GM12878 (cell line): ENCODE measurements at regions not wholly inside any gene's neighbourhood (a gene's known extent, or its start where the extent isn't known, plus 50 kb on each side); places are given as distances from the start of the nearest gene placed in this dataset.

ENCODE experiments used
- ATAC-seq: fragments of 200-7000 bp; cut with Tn5 transposase; 3 replicates; pipeline ENCODE4 v1.9.1; 2020; ENCODE audit warnings: mild to moderate bottlenecking, moderate library complexity
- BruUV-seq: library from RNA; stranded (reverse); fragments of 400-500 nt; replicated peaks from 2 replicates; lab custom pipeline; 2021; lab: Mats Ljungman, UMichigan
- CTCF ChIA-PET: fragments of 300-600 bp; sonication (Branson Sonifier 250); formaldehyde crosslinking; extraction: SDS; loops from one replicate; lab custom pipeline; 2021; ENCODE audit warnings: inconsistent platforms; lab: Yijun Ruan, JAX
- POLR2A ChIA-PET: fragments of 350-600 bp; formaldehyde crosslinking; extraction: SDS; loops from one replicate; lab custom pipeline; 2021; ENCODE audit warnings: inconsistent platforms; lab: Charles Lee
- RAD21 ChIA-PET: fragments of 300-600 bp; sonication (Branson Sonifier 250); formaldehyde crosslinking; loops from one replicate; lab custom pipeline; 2023; ENCODE audit warnings: antibody characterized with exemption; ENCODE audit not compliant: unreplicated experiment; lab: Charles Lee
- SMC1A ChIA-PET: fragments of 300-600 bp; sonication (Branson Sonifier 250); formaldehyde crosslinking; loops from one replicate; lab custom pipeline; 2023; ENCODE audit not compliant: unreplicated experiment, uncharacterized antibody; lab: Charles Lee
- DNase-seq: peaks from one replicate; pipeline ENCODE4 v3.0.0-alpha.2; 2011; ENCODE audit warnings: low read depth, low spot score
- FAIRE-seq: peaks from 3 replicates; lab custom pipeline; 2011; peaks lifted over from hg19 to GRCh38; lab: Jason Lieb, UNC
- H2AFZ ChIP-seq: 2 replicates; pipeline ENCODE4 v1.6.0; 2011; ENCODE audit warnings: low read depth, low read length, control low read depth; ENCODE audit not compliant: control insufficient read depth
- H3K27ac ChIP-seq: 2 replicates; pipeline ENCODE4 v1.5.1; 2011; ENCODE audit warnings: control low read depth; ENCODE audit not compliant: control insufficient read depth, insufficient read depth
- H3K27me3 ChIP-seq, 2 experiments: replicated peaks in 1 of 2; 2 replicates each; pipeline versions ENCODE4 v1.6.0 to v1.6.1; 2011; ENCODE audit warnings: low read length in 1 of 2; ENCODE audit not compliant: control insufficient read depth in 2 of 2, insufficient read depth in 2 of 2
- H3K36me3 ChIP-seq, 2 experiments: 2 replicates each; pipeline ENCODE4 v1.5.1; 2011; ENCODE audit warnings: low read length in 1 of 2; ENCODE audit not compliant: control insufficient read depth in 2 of 2, insufficient read depth in 2 of 2
- H3K4me1 ChIP-seq: 2 replicates; pipeline ENCODE4 v1.6.1; 2011; ENCODE audit warnings: mild to moderate bottlenecking, low read length, moderate library complexity, mixed read lengths; ENCODE audit not compliant: control insufficient read depth, insufficient read depth
- H3K4me2 ChIP-seq: 2 replicates; pipeline ENCODE4 v1.6.0; 2011; ENCODE audit warnings: control low read depth; ENCODE audit not compliant: control insufficient read depth, insufficient read depth
- H3K4me3 ChIP-seq: fragments of 200-600 bp; sonication (generic); 2 replicates; pipeline ENCODE4 v1.5.1; 2016
- H3K79me2 ChIP-seq: 2 replicates; pipeline ENCODE4 v1.6.0; 2011; ENCODE audit warnings: low read length; ENCODE audit not compliant: control insufficient read depth, insufficient read depth
- H3K9ac ChIP-seq: 2 replicates; pipeline ENCODE4 v1.8.0; 2011; ENCODE audit warnings: low read length, control low read depth, mixed read lengths; ENCODE audit not compliant: control insufficient read depth, insufficient read depth
- H3K9me3 ChIP-seq: replicated peaks from 3 replicates; pipeline ENCODE4 v1.5.1; 2011; ENCODE audit warnings: mild to moderate bottlenecking, low read length; ENCODE audit not compliant: control insufficient read depth, insufficient read depth
- H4K20me1 ChIP-seq: 2 replicates; pipeline ENCODE4 v1.6.0; 2011; ENCODE audit not compliant: control insufficient read depth, insufficient read depth
- DPF2 ChIP-seq: fragments of 450-650 bp; IDR thresholded peaks from 2 replicates; pipeline ENCODE4 v1.6.1; 2017; ENCODE audit warnings: mild to moderate bottlenecking
- EED ChIP-seq: sonication (generic); IDR thresholded peaks from 2 replicates; pipeline ENCODE4 v1.6.1; 2016; ENCODE audit warnings: antibody characterized with exemption, low read depth
- HDAC2 ChIP-seq: fragments of 200-600 bp; sonication (generic); IDR thresholded peaks from 2 replicates; pipeline ENCODE4 v1.6.1; 2017
- IKZF1 ChIP-seq: fragments of 450-650 bp; conservative IDR thresholded peaks from 2 replicates; pipeline ENCODE4 v1.6.1; 2017; ENCODE audit warnings: antibody characterized with exemption, mild to moderate bottlenecking
- KDM1A ChIP-seq: fragments of 200-600 bp; sonication (generic); IDR thresholded peaks from 2 replicates; pipeline ENCODE4 v1.6.1; 2016; ENCODE audit warnings: borderline replicate concordance
- NBN ChIP-seq: fragments of 450-650 bp; IDR thresholded peaks from 2 replicates; pipeline ENCODE4 v1.6.1; 2016
- NFXL1 ChIP-seq: fragments of 450-650 bp; IDR thresholded peaks from 2 replicates; pipeline ENCODE4 v1.6.1; 2017; ENCODE audit warnings: antibody characterized with exemption, mild to moderate bottlenecking, borderline replicate concordance
- NR2C2 ChIP-seq: IDR thresholded peaks from 2 replicates; pipeline ENCODE4 v1.6.1; 2011; ENCODE audit warnings: borderline replicate concordance, low read depth; ENCODE audit not compliant: control insufficient read depth, insufficient read length
- NR2F1 ChIP-seq: fragments of 450-650 bp; conservative IDR thresholded peaks from 2 replicates; pipeline ENCODE4 v1.6.1; 2017; ENCODE audit warnings: mild to moderate bottlenecking
- SREBF2 ChIP-seq: IDR thresholded peaks from 2 replicates; pipeline ENCODE4 v1.6.1; 2012; ENCODE audit warnings: mild to moderate bottlenecking, low read length
- TARDBP ChIP-seq: IDR thresholded peaks from 2 replicates; pipeline ENCODE4 v1.6.1; 2016; ENCODE audit warnings: borderline replicate concordance
- WGBS: methylation state at CpG from one replicate; pipeline ENCODE4 v1.1.6; 2016; ENCODE audit warnings: low lambda C conversion rate; ENCODE audit not compliant: insufficient replicate concordance, insufficient coverage; ENCODE audit errors: missing lambda C conversion rate; 5-methylcytosine and 5-hydroxymethylcytosine counted together
- in situ Hi-C: fragments of 300-500 bp; cut with MboI; formaldehyde crosslinking; loops from 9 replicates; pipeline ENCODE4 v1.14.3; 2018; ENCODE audit warnings: mixed read lengths
- intact Hi-C: fragments of 100-400 bp; cut with micrococcal nuclease; formaldehyde crosslinking; loops from one replicate; pipeline ENCODE4 v1.14.2; 2022; ENCODE audit not compliant: unreplicated experiment
- TF ChIP-seq, protein P1 (sequence below): fragments of 450-650 bp; formaldehyde crosslinking; IDR thresholded peaks from 2 replicates; pipeline ENCODE4 v1.4.0; 2020; ENCODE audit warnings: mild to moderate bottlenecking, moderate library complexity
- TF ChIP-seq, protein P2 (sequence below): fragments of 450-650 bp; formaldehyde crosslinking; IDR thresholded peaks from 2 replicates; pipeline ENCODE4 v1.5.0; 2022; ENCODE audit warnings: mild to moderate bottlenecking, missing genetic modification characterization
- TF ChIP-seq, protein P3 (sequence below): IDR thresholded peaks from 2 replicates; pipeline ENCODE4 v1.6.1; 2011; ENCODE audit warnings: borderline replicate concordance, low read depth, mild to moderate bottlenecking, moderate library complexity, mixed read lengths, low read length; ENCODE audit not compliant: insufficient read depth; ENCODE audit errors: extremely low read length
- TF ChIP-seq, protein P4 (sequence below): fragments of 450-650 bp; formaldehyde crosslinking; IDR thresholded peaks from 2 replicates; pipeline ENCODE4 v1.4.0; 2022; ENCODE audit warnings: mild to moderate bottlenecking, moderate library complexity

DNA sequence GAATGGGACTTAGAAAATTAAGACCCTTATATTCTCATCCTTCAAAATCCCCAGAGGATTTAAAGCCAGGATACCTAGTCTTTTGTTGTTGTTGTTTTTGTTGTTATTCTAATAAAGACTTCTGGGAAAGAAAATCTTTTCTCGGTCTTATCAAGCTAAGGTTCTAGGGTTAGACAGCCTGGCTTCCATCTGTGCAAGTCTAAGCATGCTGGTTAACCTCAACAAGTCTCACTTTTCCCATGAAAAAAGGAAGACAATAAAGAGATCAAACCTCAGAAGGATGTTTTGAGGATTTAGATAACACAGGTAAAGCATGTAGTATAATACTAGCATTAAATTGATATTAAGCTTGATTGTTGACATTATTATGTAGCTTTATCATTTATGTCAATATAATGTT is 486.4 kb upstream of the SOX9 start:
- ChIA-PET RAD21 (interaction anchor here (0.6 kb wide), 1 partner anchor 388 kb away, joined by 3 read pairs; no protein-coding TSS in a partner anchor), POLR2A (no interaction called here)
- in situ Hi-C loops, result no loop called here

More for the DNA sequence above, 486.4 kb upstream of the SOX9 start:
- Histone ChIP-seq H3K9me3 (no peaks in the 10 kb centered on the region; the same call in 2 of the 3 replicates), H3K4me1 (no peaks in the 10 kb centered on the region), H3K4me2 (no peak overlapping the region), H3K9ac (no peak overlapping the region), H3K79me2 (no peaks in the 10 kb centered on the region), H4K20me1 (no peaks in the 10 kb centered on the region), H2AFZ (no peak overlapping the region), H3K36me3 (no peaks in the 10 kb centered on the region), H3K27me3 (no peaks in the 10 kb centered on the region), H3K4me3 (no peak overlapping the region), H3K27ac (no peak overlapping the region)
- no peak for ATAC-seq
- no peak for FAIRE-seq
- SMC1A ChIA-PET, result interaction anchor here (0.6 kb wide), 1 partner anchor 516 kb away, joined by 5 read pairs; no protein-coding TSS in a partner anchor
- no TSS peak for BruUV-seq
- intact Hi-C loops, result no loop called here
- no peak for TF ChIP-seq NR2F1
- TF ChIP-seq, protein P1, sequence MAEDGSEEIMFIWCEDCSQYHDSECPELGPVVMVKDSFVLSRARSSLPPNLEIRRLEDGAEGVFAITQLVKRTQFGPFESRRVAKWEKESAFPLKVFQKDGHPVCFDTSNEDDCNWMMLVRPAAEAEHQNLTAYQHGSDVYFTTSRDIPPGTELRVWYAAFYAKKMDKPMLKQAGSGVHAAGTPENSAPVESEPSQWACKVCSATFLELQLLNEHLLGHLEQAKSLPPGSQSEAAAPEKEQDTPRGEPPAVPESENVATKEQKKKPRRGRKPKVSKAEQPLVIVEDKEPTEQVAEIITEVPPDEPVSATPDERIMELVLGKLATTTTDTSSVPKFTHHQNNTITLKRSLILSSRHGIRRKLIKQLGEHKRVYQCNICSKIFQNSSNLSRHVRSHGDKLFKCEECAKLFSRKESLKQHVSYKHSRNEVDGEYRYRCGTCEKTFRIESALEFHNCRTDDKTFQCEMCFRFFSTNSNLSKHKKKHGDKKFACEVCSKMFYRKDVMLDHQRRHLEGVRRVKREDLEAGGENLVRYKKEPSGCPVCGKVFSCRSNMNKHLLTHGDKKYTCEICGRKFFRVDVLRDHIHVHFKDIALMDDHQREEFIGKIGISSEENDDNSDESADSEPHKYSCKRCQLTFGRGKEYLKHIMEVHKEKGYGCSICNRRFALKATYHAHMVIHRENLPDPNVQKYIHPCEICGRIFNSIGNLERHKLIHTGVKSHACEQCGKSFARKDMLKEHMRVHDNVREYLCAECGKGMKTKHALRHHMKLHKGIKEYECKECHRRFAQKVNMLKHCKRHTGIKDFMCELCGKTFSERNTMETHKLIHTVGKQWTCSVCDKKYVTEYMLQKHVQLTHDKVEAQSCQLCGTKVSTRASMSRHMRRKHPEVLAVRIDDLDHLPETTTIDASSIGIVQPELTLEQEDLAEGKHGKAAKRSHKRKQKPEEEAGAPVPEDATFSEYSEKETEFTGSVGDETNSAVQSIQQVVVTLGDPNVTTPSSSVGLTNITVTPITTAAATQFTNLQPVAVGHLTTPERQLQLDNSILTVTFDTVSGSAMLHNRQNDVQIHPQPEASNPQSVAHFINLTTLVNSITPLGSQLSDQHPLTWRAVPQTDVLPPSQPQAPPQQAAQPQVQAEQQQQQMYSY (CRISPR knock-in tag), result no peak
- TF ChIP-seq NR2C2, result no peak
- TF ChIP-seq, protein P2, sequence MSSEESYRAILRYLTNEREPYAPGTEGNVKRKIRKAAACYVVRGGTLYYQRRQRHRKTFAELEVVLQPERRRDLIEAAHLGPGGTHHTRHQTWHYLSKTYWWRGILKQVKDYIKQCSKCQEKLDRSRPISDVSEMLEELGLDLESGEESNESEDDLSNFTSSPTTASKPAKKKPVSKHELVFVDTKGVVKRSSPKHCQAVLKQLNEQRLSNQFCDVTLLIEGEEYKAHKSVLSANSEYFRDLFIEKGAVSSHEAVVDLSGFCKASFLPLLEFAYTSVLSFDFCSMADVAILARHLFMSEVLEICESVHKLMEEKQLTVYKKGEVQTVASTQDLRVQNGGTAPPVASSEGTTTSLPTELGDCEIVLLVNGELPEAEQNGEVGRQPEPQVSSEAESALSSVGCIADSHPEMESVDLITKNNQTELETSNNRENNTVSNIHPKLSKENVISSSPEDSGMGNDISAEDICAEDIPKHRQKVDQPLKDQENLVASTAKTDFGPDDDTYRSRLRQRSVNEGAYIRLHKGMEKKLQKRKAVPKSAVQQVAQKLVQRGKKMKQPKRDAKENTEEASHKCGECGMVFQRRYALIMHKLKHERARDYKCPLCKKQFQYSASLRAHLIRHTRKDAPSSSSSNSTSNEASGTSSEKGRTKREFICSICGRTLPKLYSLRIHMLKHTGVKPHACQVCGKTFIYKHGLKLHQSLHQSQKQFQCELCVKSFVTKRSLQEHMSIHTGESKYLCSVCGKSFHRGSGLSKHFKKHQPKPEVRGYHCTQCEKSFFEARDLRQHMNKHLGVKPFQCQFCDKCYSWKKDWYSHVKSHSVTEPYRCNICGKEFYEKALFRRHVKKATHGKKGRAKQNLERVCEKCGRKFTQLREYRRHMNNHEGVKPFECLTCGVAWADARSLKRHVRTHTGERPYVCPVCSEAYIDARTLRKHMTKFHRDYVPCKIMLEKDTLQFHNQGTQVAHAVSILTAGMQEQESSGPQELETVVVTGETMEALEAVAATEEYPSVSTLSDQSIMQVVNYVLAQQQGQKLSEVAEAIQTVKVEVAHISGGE, result no peak
- TF ChIP-seq HDAC2, result no peak
- TF ChIP-seq EED, result no peak
- TF ChIP-seq NFXL1, result no peak
- TF ChIP-seq NBN, result no peak
- no peak for TF ChIP-seq DPF2
- TF ChIP-seq SREBF2, result no peak
- TF ChIP-seq, protein P3, sequence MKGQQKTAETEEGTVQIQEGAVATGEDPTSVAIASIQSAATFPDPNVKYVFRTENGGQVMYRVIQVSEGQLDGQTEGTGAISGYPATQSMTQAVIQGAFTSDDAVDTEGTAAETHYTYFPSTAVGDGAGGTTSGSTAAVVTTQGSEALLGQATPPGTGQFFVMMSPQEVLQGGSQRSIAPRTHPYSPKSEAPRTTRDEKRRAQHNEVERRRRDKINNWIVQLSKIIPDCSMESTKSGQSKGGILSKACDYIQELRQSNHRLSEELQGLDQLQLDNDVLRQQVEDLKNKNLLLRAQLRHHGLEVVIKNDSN, result no peak
- TF ChIP-seq TARDBP, result no peak
- TF ChIP-seq IKZF1, result no peak
- no peak for TF ChIP-seq KDM1A
- TF ChIP-seq, protein P4, sequence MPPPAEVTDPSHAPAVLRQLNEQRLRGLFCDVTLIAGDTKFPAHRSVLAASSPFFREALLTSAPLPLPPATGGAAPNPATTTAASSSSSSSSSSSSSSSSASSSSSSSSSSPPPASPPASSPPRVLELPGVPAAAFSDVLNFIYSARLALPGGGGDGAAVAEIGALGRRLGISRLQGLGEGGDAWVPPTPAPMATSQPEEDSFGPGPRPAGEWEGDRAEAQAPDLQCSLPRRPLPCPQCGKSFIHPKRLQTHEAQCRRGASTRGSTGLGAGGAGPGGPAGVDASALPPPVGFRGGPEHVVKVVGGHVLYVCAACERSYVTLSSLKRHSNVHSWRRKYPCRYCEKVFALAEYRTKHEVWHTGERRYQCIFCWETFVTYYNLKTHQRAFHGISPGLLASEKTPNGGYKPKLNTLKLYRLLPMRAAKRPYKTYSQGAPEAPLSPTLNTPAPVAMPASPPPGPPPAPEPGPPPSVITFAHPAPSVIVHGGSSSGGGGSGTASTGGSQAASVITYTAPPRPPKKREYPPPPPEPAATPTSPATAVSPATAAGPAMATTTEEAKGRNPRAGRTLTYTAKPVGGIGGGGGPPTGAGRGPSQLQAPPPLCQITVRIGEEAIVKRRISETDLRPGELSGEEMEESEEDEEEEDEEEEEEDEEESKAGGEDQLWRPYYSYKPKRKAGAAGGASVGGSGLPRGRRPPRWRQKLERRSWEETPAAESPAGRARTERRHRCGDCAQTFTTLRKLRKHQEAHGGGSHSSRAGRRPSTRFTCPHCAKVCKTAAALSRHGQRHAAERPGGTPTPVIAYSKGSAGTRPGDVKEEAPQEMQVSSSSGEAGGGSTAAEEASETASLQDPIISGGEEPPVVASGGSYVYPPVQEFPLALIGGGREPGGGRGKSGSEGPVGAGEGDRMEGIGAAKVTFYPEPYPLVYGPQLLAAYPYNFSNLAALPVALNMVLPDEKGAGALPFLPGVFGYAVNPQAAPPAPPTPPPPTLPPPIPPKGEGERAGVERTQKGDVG (CRISPR knock-in tag), result no peak
- DNase-seq, result no peak
- 0% methylated on average over 1 of the region's 1 CpG for WGBS
- CTCF ChIA-PET, result interaction anchor here (0.9 kb wide), 1 partner anchor 98 kb away, joined by 3 read pairs; no protein-coding TSS in a partner anchor
